ENCODE measurements at regions not wholly inside any gene's neighbourhood (a gene's known extent, or its start where the extent isn't known, plus 50 kb on each side); places are given as distances from the start of the nearest gene placed in this dataset.
"Not testable (repeated sequence)": the region's sequence is repeated elsewhere in the genome, so short reads cannot be mapped to it uniquely, and the experiment has no call there.

DNA sequence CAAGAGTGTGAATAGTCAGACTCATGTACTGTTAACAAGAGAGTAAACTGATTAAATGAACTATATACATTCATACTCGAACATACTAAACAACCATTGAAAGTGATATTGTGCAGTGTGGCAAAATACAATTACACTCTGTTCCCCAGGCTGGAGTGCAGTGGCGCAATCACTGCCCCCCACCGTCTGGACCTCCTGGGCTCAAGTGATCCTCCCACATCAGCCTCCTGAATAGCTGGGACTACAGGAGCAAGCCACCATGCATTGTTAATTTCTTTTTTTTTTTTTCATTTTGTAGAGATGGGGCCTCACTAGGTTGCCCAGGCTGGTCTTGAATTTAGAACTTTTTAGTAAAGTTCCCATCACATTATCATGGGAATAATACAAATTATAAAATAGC, 77.3 kb upstream of the LSM14A start:
- H3K27ac ChIP-seq, result no peak overlapping the region
- TF ChIP-seq, protein P1, sequence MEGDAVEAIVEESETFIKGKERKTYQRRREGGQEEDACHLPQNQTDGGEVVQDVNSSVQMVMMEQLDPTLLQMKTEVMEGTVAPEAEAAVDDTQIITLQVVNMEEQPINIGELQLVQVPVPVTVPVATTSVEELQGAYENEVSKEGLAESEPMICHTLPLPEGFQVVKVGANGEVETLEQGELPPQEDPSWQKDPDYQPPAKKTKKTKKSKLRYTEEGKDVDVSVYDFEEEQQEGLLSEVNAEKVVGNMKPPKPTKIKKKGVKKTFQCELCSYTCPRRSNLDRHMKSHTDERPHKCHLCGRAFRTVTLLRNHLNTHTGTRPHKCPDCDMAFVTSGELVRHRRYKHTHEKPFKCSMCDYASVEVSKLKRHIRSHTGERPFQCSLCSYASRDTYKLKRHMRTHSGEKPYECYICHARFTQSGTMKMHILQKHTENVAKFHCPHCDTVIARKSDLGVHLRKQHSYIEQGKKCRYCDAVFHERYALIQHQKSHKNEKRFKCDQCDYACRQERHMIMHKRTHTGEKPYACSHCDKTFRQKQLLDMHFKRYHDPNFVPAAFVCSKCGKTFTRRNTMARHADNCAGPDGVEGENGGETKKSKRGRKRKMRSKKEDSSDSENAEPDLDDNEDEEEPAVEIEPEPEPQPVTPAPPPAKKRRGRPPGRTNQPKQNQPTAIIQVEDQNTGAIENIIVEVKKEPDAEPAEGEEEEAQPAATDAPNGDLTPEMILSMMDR (conservative IDR thresholded peaks at IDR 0.05), result no peak

DNA sequence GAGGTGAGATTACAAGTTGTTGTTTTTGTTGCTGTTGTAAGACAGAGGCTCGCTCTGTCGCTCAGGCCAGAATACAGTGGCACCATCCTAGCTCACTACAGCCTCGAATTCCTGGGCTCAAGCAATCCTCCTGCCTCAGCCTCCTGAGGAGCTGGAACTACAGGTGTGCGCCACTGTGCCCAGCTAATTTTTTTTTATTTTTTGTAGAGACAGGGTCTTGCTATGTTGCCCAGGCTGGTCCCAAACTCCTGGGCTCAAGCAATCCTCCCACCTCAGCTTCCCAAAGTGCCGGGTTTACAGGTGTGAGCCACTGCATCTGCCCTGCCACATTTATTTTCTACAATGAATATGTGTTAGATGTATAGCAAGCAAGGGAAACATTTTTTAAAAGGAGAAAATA, 76.9 kb upstream of the LSM14A start:
- not testable (repeated sequence) for H3K27ac ChIP-seq

DNA sequence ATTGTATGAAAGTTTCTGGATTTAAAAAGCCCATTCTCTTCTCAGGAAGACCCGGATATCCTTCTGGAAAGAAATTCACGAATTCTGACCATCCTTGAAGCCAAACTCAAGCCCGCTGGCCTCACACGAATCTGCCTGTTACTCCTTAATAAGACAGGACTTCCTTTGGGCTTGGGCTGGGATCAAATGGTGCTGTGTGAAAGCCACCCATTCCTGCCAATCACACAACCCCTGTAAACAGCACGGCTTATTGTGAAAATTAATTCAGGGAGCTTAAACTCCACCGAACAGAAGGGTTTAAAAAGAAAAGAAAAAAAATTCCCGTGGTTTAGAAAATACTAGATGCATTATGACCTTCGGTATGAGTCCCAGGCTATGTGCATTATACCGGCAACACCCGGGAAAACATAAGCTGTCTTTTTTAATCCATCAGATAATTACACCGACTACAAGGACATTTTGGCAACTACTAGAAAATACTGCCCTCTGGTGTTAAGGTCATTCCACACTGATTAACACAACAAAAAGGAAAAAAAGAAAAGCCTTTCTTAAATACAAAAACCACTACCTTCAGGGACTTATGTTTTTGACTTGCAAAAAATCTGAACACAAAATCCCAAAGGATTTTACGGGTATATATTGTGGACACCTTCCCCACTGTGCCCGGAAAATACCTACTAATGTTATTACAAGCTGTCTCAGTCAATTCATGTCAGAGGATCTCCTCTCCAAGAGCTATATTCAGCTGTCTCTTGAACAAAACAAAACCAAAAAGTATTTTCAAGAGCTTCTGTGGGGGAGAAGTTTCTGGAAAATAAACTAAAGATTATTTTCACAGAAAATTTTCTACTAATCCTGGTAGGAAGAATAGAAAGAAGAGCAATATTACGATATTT, 76.0 kb upstream of the LSM14A start:
- TF ChIP-seq ZFX (IDR thresholded peaks at IDR 0.05), result no peak
- TF ChIP-seq, protein P1 (conservative IDR thresholded peaks at IDR 0.05), result peak; percentile 82

DNA sequence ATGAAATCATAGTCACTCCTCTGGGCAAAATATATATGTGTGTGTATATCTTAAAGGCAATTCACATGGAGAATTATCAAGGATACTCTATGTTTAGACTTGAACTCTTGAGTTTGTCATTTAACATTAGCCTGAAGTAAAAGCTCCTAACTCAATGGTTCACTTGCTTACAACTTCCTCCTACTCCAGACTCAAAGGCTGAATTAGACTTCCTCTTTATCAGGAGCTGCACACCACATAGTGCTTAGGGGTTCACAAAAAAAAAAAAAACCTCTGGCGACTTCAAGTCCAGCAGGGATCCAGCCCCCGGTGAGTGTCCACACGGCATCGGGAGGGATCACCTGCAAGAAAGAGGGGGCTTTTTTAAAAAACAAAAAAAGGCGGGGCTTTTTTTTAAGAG, 68.2 kb upstream of the LSM14A start:
- H3K27ac ChIP-seq, result no peak overlapping the region
- no peak for TF ChIP-seq ZFX (IDR thresholded peaks at IDR 0.05)
- TF ChIP-seq, protein P1 (conservative IDR thresholded peaks at IDR 0.05), result no peak

More for the DNA sequence above, 76.0 kb upstream of the LSM14A start:
- H3K27ac ChIP-seq, result no peak overlapping the region

DNA sequence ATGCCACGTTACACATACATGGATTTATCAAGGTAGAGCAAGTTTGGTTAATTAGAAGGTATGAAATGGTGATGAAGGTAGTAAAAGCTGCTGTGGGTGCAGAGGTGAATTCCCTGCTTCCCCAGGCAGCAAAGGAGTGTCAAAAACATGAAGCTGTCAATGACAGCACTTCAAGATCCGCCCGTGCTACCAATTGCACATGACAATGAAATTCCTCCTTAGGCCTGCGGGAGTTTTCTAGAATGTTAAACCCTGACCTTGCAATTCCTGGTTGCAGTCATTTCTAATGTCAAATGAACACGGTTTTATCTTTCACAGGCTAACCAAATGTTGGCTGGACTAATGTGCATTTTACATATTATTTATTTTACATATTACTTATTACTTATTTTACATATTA, 67.7 kb upstream of the LSM14A start:
- H3K27ac ChIP-seq, result no peak overlapping the region
- TF ChIP-seq, protein P1 (conservative IDR thresholded peaks at IDR 0.05), result no peak
- TF ChIP-seq ZFX (IDR thresholded peaks at IDR 0.05), result no peak

DNA sequence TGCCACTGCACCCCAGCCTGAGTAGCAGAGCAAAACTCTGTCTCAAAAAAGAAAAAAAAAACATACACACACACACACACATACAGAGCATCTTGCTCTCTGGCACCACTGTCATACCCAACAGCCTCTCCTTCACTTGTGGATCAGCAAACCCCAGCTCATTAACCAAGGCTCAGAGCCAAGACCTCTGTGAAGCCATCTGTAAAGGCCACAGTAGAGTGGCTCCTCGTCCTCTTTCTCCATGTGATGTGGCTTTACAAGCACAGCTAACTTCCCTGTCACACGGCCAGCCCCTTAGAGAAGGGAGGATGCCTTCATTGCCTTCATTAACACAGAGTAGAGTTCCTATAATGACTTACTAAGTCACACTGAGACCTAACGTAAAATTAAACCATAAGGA, 62.7 kb upstream of the LSM14A start:
- no peak overlapping the region for H3K27ac ChIP-seq
- TF ChIP-seq, protein P1 (conservative IDR thresholded peaks at IDR 0.05), result no peak
- TF ChIP-seq ZFX (IDR thresholded peaks at IDR 0.05), result no peak

DNA sequence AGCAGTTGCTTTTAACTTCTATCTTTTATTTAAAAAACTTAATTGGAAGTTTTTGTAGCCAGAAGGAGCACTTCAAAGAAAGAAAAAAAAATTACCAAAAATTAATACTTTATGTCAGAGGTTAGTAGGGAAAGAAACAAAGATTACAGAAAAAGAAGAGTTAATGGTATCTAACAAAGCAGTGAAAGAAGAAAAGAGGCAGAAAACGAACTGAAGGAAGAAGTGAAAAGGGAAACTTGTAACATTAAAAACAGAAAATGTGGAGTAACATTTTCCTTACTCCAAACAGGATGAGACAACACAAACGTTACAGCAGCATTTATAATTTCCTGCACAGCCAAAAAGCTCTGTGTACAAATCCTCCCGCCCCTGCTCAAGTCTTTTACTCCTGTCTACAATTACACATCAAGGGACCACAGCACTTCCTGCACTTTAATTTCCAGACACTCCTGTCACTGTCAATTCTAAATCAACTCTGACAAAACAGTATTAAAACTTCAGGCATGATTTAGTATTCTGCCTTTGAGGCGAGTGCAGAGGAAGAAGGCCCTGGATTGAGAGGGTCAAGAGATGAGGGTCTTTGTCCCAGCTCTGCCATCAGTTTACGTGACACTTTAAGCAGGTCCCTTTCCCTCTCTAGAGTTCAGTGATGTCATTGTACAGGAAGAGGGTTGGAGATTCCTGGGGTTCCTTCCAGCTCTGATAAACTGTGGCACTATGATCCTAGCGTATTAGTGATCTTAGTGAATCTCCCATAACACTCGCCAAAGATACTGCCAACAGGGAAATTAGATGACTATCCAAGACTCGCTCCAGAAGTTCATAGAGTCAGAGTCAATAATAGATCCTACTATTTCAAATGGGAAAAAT, 53.2 kb upstream of the LSM14A start:
- TF ChIP-seq ZFX (IDR thresholded peaks at IDR 0.05), result no peak
- TF ChIP-seq, protein P1 (conservative IDR thresholded peaks at IDR 0.05), result no peak
- no peak overlapping the region for H3K27ac ChIP-seq
